IMR-90 (cell line): ENCODE measurements at regions not wholly inside any gene's neighbourhood (a gene's known extent, or its start where the extent isn't known, plus 50 kb on each side); places are given as distances from the start of the nearest gene placed in this dataset.

Source experiments
- ATAC-seq: fragments of 200-7000 bp; cut with Tn5 transposase; 2 replicates; pipeline ENCODE4 v1.9.1; 2020; ENCODE audit warnings: low read depth, mild to moderate bottlenecking, moderate library complexity
- BruUV-seq: library from RNA; stranded (reverse); fragments of 400-500 nt; replicated peaks from 2 replicates; lab custom pipeline; 2021; lab: Mats Ljungman, UMichigan
- CTCF ChIA-PET: fragments of 300-600 bp; formaldehyde crosslinking; extraction: SDS; loops from one replicate; lab custom pipeline; 2021; ENCODE audit warnings: antibody characterized with exemption; lab: Yijun Ruan, JAX
- POLR2A ChIA-PET: fragments of 300-600 bp; sonication (Branson Sonifier 250); formaldehyde crosslinking; loops from one replicate; lab custom pipeline; 2022; ENCODE audit warnings: antibody characterized with exemption; ENCODE audit not compliant: unreplicated experiment; lab: Charles Lee
- DNase-seq: peaks from one replicate; pipeline ENCODE4 v3.0.0; 2013
- H2AFZ ChIP-seq: replicated peaks from 2 replicates; pipeline ENCODE3; 2013; ENCODE audit warnings: low read length, mild to moderate bottlenecking; ENCODE audit not compliant: poor library complexity
- H2AK5ac ChIP-seq: 2 replicates; pipeline ENCODE4 v1.6.1; 2013; ENCODE audit warnings: low read depth, low read length, inconsistent platforms
- H2AK9ac ChIP-seq: replicated peaks from 2 replicates; pipeline ENCODE3; 2013; ENCODE audit warnings: mild to moderate bottlenecking, low read depth, low read length, moderate library complexity; ENCODE audit not compliant: poor library complexity
- H2BK120ac ChIP-seq: 2 replicates; pipeline ENCODE4 v1.6.1; 2013; ENCODE audit warnings: low read depth, low read length, inconsistent platforms
- H2BK15ac ChIP-seq: 3 replicates; pipeline ENCODE4 v1.6.1; 2013; ENCODE audit warnings: low read depth, low read length, inconsistent platforms
- H2BK20ac ChIP-seq: 2 replicates; pipeline ENCODE4 v1.6.1; 2013; ENCODE audit warnings: low read depth, mild to moderate bottlenecking, inconsistent platforms, low read length, moderate library complexity
- H2BK5ac ChIP-seq: 2 replicates; pipeline ENCODE4 v1.6.1; 2013; ENCODE audit warnings: mild to moderate bottlenecking, low read depth, low read length, inconsistent platforms; ENCODE audit not compliant: poor library complexity, severe bottlenecking
- H3K14ac ChIP-seq: replicated peaks from 2 replicates; pipeline ENCODE4 v1.6.1; 2013; ENCODE audit warnings: low read depth, low read length, inconsistent platforms
- H3K18ac ChIP-seq: 2 replicates; pipeline ENCODE4 v1.6.1; 2013; ENCODE audit warnings: low read depth, low read length, control low read depth
- H3K23ac ChIP-seq: 2 replicates; pipeline ENCODE4 v1.6.1; 2013; ENCODE audit warnings: low read depth, low read length, inconsistent platforms
- H3K27ac ChIP-seq: 2 replicates; pipeline ENCODE4 v1.5.1; 2013; ENCODE audit warnings: mild to moderate bottlenecking, control low read depth, low read length; ENCODE audit not compliant: insufficient read depth
- H3K27me3 ChIP-seq: 2 replicates; pipeline ENCODE4 v1.6.1; 2013; ENCODE audit warnings: low read length; ENCODE audit not compliant: control insufficient read depth, insufficient read depth
- H3K36me3 ChIP-seq: 2 replicates; pipeline ENCODE4 v1.6.1; 2013; ENCODE audit warnings: low read length, mixed read lengths; ENCODE audit not compliant: control insufficient read depth, insufficient read depth
- H3K4ac ChIP-seq: 2 replicates; pipeline ENCODE4 v1.6.1; 2013; ENCODE audit warnings: low read depth, low read length, inconsistent platforms
- H3K4me1 ChIP-seq: 2 replicates; pipeline ENCODE4 v1.6.1; 2013; ENCODE audit warnings: low read length, mixed read lengths; ENCODE audit not compliant: control insufficient read depth, insufficient read depth
- H3K4me2 ChIP-seq: 2 replicates; pipeline ENCODE4 v1.6.1; 2013; ENCODE audit warnings: low read depth, mild to moderate bottlenecking, control low read depth, low read length, moderate library complexity
- H3K4me3 ChIP-seq: 2 replicates; pipeline ENCODE4 v1.5.1; 2013; ENCODE audit warnings: low read depth, mild to moderate bottlenecking, control low read depth, low read length, moderate library complexity; ENCODE audit not compliant: insufficient read depth
- H3K56ac ChIP-seq: 2 replicates; pipeline ENCODE4 v1.6.1; 2013; ENCODE audit warnings: low read length, inconsistent platforms; ENCODE audit not compliant: insufficient read depth; ENCODE audit errors: extremely low read depth
- H3K79me1 ChIP-seq, 2 experiments: 2 replicates each; pipeline ENCODE4 v1.6.1; 2013; ENCODE audit warnings: low read length in 2 of 2, inconsistent platforms in 1 of 2, low read depth in 1 of 2
- H3K9ac ChIP-seq: 2 replicates; pipeline ENCODE4 v1.6.1; 2013; ENCODE audit warnings: low read depth, low read length, control low read depth
- H3K9me1 ChIP-seq: 2 replicates; pipeline ENCODE4 v1.6.1; 2013; ENCODE audit warnings: low read length, inconsistent platforms; ENCODE audit not compliant: insufficient read depth
- H3K9me3 ChIP-seq: 2 replicates; pipeline ENCODE4 v1.6.1; 2013; ENCODE audit warnings: low read length; ENCODE audit not compliant: control insufficient read depth, insufficient read depth
- H4K20me1 ChIP-seq: 2 replicates; pipeline ENCODE4 v1.6.1; 2013; ENCODE audit warnings: low read length, inconsistent platforms; ENCODE audit not compliant: insufficient read depth
- H4K5ac ChIP-seq: 2 replicates; pipeline ENCODE4 v1.6.1; 2013; ENCODE audit warnings: mild to moderate bottlenecking, low read depth, low read length, control low read depth
- H4K8ac ChIP-seq, 2 experiments: 2 replicates each; pipeline ENCODE4 v1.6.1; 2013; ENCODE audit warnings: low read depth in 2 of 2, low read length in 2 of 2, control low read depth in 1 of 2, inconsistent platforms in 1 of 2
- H4K91ac ChIP-seq: 2 replicates; pipeline ENCODE4 v1.6.1; 2013; ENCODE audit warnings: low read depth, low read length, inconsistent platforms; ENCODE audit not compliant: insufficient read depth
- BHLHE40 ChIP-seq: fragments of 150-350 bp; IDR thresholded peaks from 2 replicates; pipeline ENCODE4 v1.6.1; 2016; ENCODE audit warnings: mild to moderate bottlenecking, low read depth, low read length
- CEBPB ChIP-seq: IDR thresholded peaks from 2 replicates; pipeline ENCODE4 v1.6.1; 2012; ENCODE audit warnings: low read depth, low read length, improper control_type of control experiment
- FOS ChIP-seq: fragments of 150-350 bp; IDR thresholded peaks from 2 replicates; pipeline ENCODE4 v1.6.1; 2016; ENCODE audit warnings: low read depth, low read length
- MAFK ChIP-seq: IDR thresholded peaks from 2 replicates; pipeline ENCODE4 v1.6.1; 2012; ENCODE audit warnings: low read depth, low read length, improper control_type of control experiment
- WGBS, 2 experiments: methylation state at CpG; one replicate each; pipeline versions ENCODE4 v1.1.5 to v1.1.7; 2013; ENCODE audit warnings: missing lambda C conversion rate in 2 of 2; ENCODE audit not compliant: insufficient read length in 1 of 2; ENCODE audit errors: extremely low coverage in 2 of 2; 5-methylcytosine and 5-hydroxymethylcytosine counted together
- dilution Hi-C: fragments of 300-500 bp; cut with HindIII; formaldehyde crosslinking; loops from one replicate; pipeline ENCODE4 v1.14.3; 2018; ENCODE audit warnings: low sequenced_read_pairs; ENCODE audit not compliant: unreplicated experiment
- in situ Hi-C: fragments of 300-500 bp; cut with MboI; formaldehyde crosslinking; loops from 3 replicates; pipeline ENCODE4 v1.14.3; 2019; ENCODE audit warnings: low sequenced_read_pairs, inconsistent platforms, mixed read lengths
- intact Hi-C: fragments of 100-400 bp; cut with micrococcal nuclease; formaldehyde crosslinking; loops from 2 replicates; pipeline ENCODE4 v1.10.0; 2022

DNA sequence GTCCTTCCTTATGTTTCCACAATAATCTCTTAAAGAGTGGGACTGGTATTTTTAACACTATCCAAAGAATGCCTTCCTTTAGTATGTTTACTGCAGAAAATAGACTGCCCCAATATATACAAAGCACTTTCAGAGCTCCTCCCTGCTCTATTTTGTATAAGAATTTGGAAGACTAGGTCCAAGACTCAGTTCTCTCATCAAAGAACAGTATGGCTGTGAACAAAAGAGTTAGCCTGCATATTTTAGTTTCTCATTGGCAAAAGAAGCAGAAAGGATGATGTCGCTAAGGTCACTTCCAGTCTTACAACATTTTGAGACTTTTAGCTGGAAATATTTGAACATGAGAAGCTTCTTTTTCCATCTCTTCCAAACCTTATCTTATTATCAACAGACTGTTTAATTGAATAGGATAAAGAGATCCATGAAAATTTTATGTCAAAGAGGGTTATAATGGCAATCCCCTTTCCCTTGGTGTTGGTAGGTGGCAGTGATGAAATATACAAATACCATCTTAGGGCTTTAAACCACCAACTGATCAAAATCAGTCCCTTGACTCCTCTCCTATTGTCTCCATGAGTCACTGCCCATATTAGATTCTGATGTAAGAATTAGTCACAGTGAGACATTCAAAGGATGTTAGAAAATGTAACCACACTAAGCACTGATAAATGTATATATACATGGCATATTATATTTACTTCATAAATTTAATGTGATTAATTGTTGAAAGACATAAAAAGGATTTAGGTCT is 266.9 kb upstream of the DSEL start:
- peak overlapping the region; percentile 50; the same call in 1 of the 2 replicates for H3K4me2 ChIP-seq
- H2BK20ac ChIP-seq = peak overlapping the region; percentile 87
- H2BK15ac ChIP-seq = 0 out of 3 replicates have a peak overlapping the region, but pooled peaks have one; percentile 0
- no peaks in the 10 kb centered on the region for H3K79me1 ChIP-seq
- no peak overlapping the region for H3K4me3 ChIP-seq
- peak overlapping the region; percentile 87; the same call in 1 of the 2 replicates for H3K4ac ChIP-seq
- no peaks in the 10 kb centered on the region for H3K9me3 ChIP-seq
- H2AK5ac ChIP-seq = peak overlapping the region; percentile 20; the same call in 1 of the 2 replicates
- peak overlapping the region; percentile 73; the same call in 1 of the 2 replicates for H4K91ac ChIP-seq
- DNase-seq = peak; percentile 93
- H2AK9ac ChIP-seq = no peak overlapping the region
- H4K8ac ChIP-seq = peak overlapping the region in 1 of 2 experiments; percentile 43; a peak in 2 of 4 replicates
- H3K14ac ChIP-seq = no peak overlapping the region
- H3K18ac ChIP-seq = peak overlapping the region; percentile 72
- H2AFZ ChIP-seq = no peak overlapping the region
- no peak for TF ChIP-seq MAFK
- peak; percentile 22; the same call in 1 of the 2 replicates for TF ChIP-seq BHLHE40
- peak; percentile 84 for TF ChIP-seq CEBPB
- TF ChIP-seq FOS = peak; percentile 92
- no peaks in the 10 kb centered on the region for H3K36me3 ChIP-seq
- H3K27ac ChIP-seq = peak overlapping the region; percentile 21; the same call in 1 of the 2 replicates
- intact Hi-C loops (loop anchor here (5.0 to 10.0 kb wide), 2 partner anchors 266 to 871 kb away; partner anchors contain the start of gene DSEL), dilution Hi-C loops (no loop called here), in situ Hi-C loops (no loop called here)
- peak overlapping the region; percentile 60 for H3K56ac ChIP-seq
- ChIA-PET POLR2A (no interaction called here), CTCF (no interaction called here)
- no peak overlapping the region for H3K9ac ChIP-seq
- peak overlapping the region; percentile 52; the same call in 1 of the 2 replicates for H3K23ac ChIP-seq
- peak overlapping the region; percentile 67; the same call in 1 of the 2 replicates for H4K5ac ChIP-seq
- H3K4me1 ChIP-seq = peaks cover 5% of the 10 kb centered on the region; the same call in 1 of the 2 replicates
- peak; percentile 81 for ATAC-seq
- peak overlapping the region; percentile 92 for H2BK120ac ChIP-seq
- H2BK5ac ChIP-seq = peak overlapping the region; percentile 95
- no CpG with 5 or more reads among the region's 1 CpG for WGBS, 2 experiments
- BruUV-seq = no TSS peak
- H3K27me3 ChIP-seq = no peaks in the 10 kb centered on the region
- no peaks in the 10 kb centered on the region for H3K9me1 ChIP-seq
- H4K20me1 ChIP-seq = no peaks in the 10 kb centered on the region
